GM18499 (cell line): ENCODE measurements at regions not wholly inside any gene's neighbourhood (a gene's known extent, or its start where the extent isn't known, plus 50 kb on each side); places are given as distances from the start of the nearest gene placed in this dataset.
A peak's percentile ranks its signal among the peaks of the same experiment; 100 is the strongest.

Experiments
- ATAC-seq: cut with Tn5 transposase; IDR thresholded peaks from one replicate; pipeline ENCODE4 v1.9.1; 2021; ENCODE audit warnings: moderate number of reproducible peaks; ENCODE audit not compliant: insufficient read depth, unreplicated experiment

GRCh38 chr13:73941752-73942151, 192.5 kb downstream of the KLF12 start:
- ATAC-seq = no peak

- no peak for ATAC-seq
Measured at GRCh38 chr13:73940098-73940497, 194.1 kb downstream of the KLF12 start.

GRCh38 chr13:73939603-73940002, 194.6 kb downstream of the KLF12 start:
- no peak for ATAC-seq

GRCh38 chr13:73939071-73939380, 195.2 kb downstream of the KLF12 start:
- ATAC-seq = no peak

- no peak for ATAC-seq
Measured at GRCh38 chr13:73938372-73939070, 195.7 kb downstream of the KLF12 start.

GRCh38 chr13:73937441-73937840, 196.8 kb downstream of the KLF12 start:
- no peak for ATAC-seq

- ATAC-seq = no peak
Measured at GRCh38 chr13:73935991-73936390, 198.2 kb downstream of the KLF12 start.

GRCh38 chr13:73934771-73935170, 199.4 kb downstream of the KLF12 start:
- ATAC-seq = no peak

- no peak for ATAC-seq
Measured at GRCh38 chr13:73934215-73934641, 200.0 kb downstream of the KLF12 start.

GRCh38 chr13:73933795-73934194, 200.4 kb downstream of the KLF12 start:
- ATAC-seq = no peak

GRCh38 chr13:73932091-73932490, 202.1 kb downstream of the KLF12 start:
- ATAC-seq = no peak

- ATAC-seq = no peak
Measured at GRCh38 chr13:73929287-73929932, 204.8 kb downstream of the KLF12 start.

GRCh38 chr13:73924607-73925006, 209.6 kb downstream of the KLF12 start:
- ATAC-seq = peak; percentile 98

GRCh38 chr13:73922493-73923393, 211.5 kb downstream of the KLF12 start:
- no peak for ATAC-seq

- no peak for ATAC-seq
Measured at GRCh38 chr13:73918691-73919090, 215.5 kb downstream of the KLF12 start.

- no peak for ATAC-seq
Measured at GRCh38 chr13:73913751-73914518, 220.3 kb downstream of the KLF12 start.

- no peak for ATAC-seq
Measured at GRCh38 chr13:73913079-73913740, 221.0 kb downstream of the KLF12 start.

- no peak for ATAC-seq
Measured at GRCh38 chr13:73911361-73911760, 222.8 kb downstream of the KLF12 start.

GRCh38 chr13:73910733-73911132, 223.5 kb downstream of the KLF12 start:
- no peak for ATAC-seq

- no peak for ATAC-seq
Measured at GRCh38 chr13:73908809-73909208, 225.4 kb downstream of the KLF12 start.
